Hepatocyte (in vitro differentiated cells): ENCODE measurements at regions not wholly inside any gene's neighbourhood (a gene's known extent, or its start where the extent isn't known, plus 50 kb on each side); places are given as distances from the start of the nearest gene placed in this dataset.
"Not testable (repeated sequence)": the region's sequence is repeated elsewhere in the genome, so short reads cannot be mapped to it uniquely, and the experiment has no call there.

Source experiments
- DNase-seq: peaks from one replicate; pipeline ENCODE4 v3.0.0-alpha.2; 2016; ENCODE audit warnings: low spot score
- H2AFZ ChIP-seq: fragments of 200-600 bp; sonication (generic); 2 replicates; pipeline ENCODE4 v1.6.0; 2016; ENCODE audit warnings: antibody characterized with exemption, mild to moderate bottlenecking
- H3K27ac ChIP-seq: fragments of 200-600 bp; sonication (generic); 2 replicates; pipeline ENCODE4 v1.5.1; 2016; ENCODE audit warnings: mild to moderate bottlenecking
- H3K27me3 ChIP-seq: fragments of 200-600 bp; sonication (generic); 2 replicates; pipeline ENCODE4 v1.6.1; 2016
- H3K36me3 ChIP-seq: fragments of 200-600 bp; sonication (generic); replicated peaks from 2 replicates; pipeline ENCODE4 v1.5.1; 2016; ENCODE audit warnings: low read depth; ENCODE audit not compliant: insufficient read depth
- H3K4me1 ChIP-seq: fragments of 200-600 bp; sonication (generic); 2 replicates; pipeline ENCODE4 v1.5.1; 2016; ENCODE audit warnings: mild to moderate bottlenecking, moderate library complexity; ENCODE audit not compliant: insufficient read depth
- H3K4me2 ChIP-seq: fragments of 200-600 bp; sonication (generic); 2 replicates; pipeline ENCODE4 v1.6.0; 2016
- H3K4me3 ChIP-seq: fragments of 200-600 bp; sonication (generic); 2 replicates; pipeline ENCODE4 v1.5.1; 2016; ENCODE audit warnings: mild to moderate bottlenecking
- H3K79me2 ChIP-seq: fragments of 200-600 bp; sonication (generic); 2 replicates; pipeline ENCODE4 v1.6.0; 2017; ENCODE audit warnings: mild to moderate bottlenecking
- H3K9me2 ChIP-seq: fragments of 200-600 bp; sonication (generic); replicated peaks from 2 replicates; pipeline ENCODE4 v1.6.0; 2017; ENCODE audit warnings: mild to moderate bottlenecking; ENCODE audit not compliant: insufficient read depth
- H3K9me3 ChIP-seq: fragments of 200-600 bp; sonication (generic); 2 replicates; pipeline ENCODE4 v1.5.1; 2016; ENCODE audit warnings: low read depth, mild to moderate bottlenecking
- H4K20me1 ChIP-seq: fragments of 200-600 bp; sonication (generic); 2 replicates; pipeline ENCODE4 v1.6.0; 2016; ENCODE audit warnings: mild to moderate bottlenecking; ENCODE audit not compliant: insufficient read depth, poor library complexity, severe bottlenecking
- EZH2 ChIP-seq: fragments of 200-600 bp; sonication (generic); IDR thresholded peaks from 2 replicates; pipeline ENCODE4 v1.6.1; 2016; ENCODE audit warnings: antibody characterized with exemption, mild to moderate bottlenecking, borderline replicate concordance
- EZH2phosphoT487 ChIP-seq: fragments of 200-600 bp; sonication (generic); IDR thresholded peaks from one replicate; pipeline ENCODE4 v1.6.1; 2018; ENCODE audit warnings: antibody characterized with exemption, mild to moderate bottlenecking, low read depth, moderate library complexity; ENCODE audit not compliant: unreplicated experiment, severe bottlenecking
- WGBS: methylation state at CpG from one replicate; pipeline ENCODE4 v1.1.6; 2016; ENCODE audit warnings: low lambda C conversion rate; ENCODE audit errors: missing lambda C conversion rate; 5-methylcytosine and 5-hydroxymethylcytosine counted together
- TF ChIP-seq, protein P1 (sequence below): fragments of 200-600 bp; sonication (generic); IDR thresholded peaks from 2 replicates; pipeline ENCODE4 v1.5.1; 2016; ENCODE audit warnings: antibody characterized with exemption, mild to moderate bottlenecking; ENCODE audit not compliant: poor library complexity

DNA sequence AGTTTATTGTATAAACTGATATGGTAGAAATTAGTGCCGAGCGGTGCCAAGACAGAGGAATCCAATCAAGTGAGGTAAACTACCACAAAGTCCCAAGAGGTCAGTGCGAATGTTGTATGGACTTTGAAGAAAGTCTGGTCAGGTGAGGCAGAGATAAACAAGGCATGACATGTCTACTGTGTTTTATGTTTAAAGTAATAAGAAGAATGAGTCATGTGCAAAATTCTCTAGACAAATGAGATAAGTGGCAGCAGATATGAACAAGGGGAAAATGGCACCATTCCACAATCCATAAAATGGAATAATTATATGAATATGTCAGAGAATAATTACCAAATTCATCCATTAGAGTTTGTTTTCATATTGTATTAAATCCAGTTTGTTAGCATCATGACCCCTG, 364.1 kb upstream of the CCNH start:
- H3K27me3 ChIP-seq: peaks cover 8% of the 10 kb centered on the region
- 96% methylated on average over 3 of the region's 3 CpGs for WGBS
- no peak overlapping the region for H3K4me2 ChIP-seq
- no peak overlapping the region for H3K27ac ChIP-seq
- DNase-seq: no peak
- no peaks in the 10 kb centered on the region for H3K36me3 ChIP-seq
- no peaks in the 10 kb centered on the region for H3K9me3 ChIP-seq
- no peaks in the 10 kb centered on the region for H3K4me1 ChIP-seq
- H2AFZ ChIP-seq: no peak overlapping the region
- H3K79me2 ChIP-seq: no peaks in the 10 kb centered on the region
- TF ChIP-seq, protein P1, sequence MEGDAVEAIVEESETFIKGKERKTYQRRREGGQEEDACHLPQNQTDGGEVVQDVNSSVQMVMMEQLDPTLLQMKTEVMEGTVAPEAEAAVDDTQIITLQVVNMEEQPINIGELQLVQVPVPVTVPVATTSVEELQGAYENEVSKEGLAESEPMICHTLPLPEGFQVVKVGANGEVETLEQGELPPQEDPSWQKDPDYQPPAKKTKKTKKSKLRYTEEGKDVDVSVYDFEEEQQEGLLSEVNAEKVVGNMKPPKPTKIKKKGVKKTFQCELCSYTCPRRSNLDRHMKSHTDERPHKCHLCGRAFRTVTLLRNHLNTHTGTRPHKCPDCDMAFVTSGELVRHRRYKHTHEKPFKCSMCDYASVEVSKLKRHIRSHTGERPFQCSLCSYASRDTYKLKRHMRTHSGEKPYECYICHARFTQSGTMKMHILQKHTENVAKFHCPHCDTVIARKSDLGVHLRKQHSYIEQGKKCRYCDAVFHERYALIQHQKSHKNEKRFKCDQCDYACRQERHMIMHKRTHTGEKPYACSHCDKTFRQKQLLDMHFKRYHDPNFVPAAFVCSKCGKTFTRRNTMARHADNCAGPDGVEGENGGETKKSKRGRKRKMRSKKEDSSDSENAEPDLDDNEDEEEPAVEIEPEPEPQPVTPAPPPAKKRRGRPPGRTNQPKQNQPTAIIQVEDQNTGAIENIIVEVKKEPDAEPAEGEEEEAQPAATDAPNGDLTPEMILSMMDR: no peak
- TF ChIP-seq EZH2 (no peak), EZH2phosphoT487 (no peak)
- no peaks in the 10 kb centered on the region for H4K20me1 ChIP-seq
- no peaks in the 10 kb centered on the region for H3K9me2 ChIP-seq
- no peak overlapping the region for H3K4me3 ChIP-seq

DNA sequence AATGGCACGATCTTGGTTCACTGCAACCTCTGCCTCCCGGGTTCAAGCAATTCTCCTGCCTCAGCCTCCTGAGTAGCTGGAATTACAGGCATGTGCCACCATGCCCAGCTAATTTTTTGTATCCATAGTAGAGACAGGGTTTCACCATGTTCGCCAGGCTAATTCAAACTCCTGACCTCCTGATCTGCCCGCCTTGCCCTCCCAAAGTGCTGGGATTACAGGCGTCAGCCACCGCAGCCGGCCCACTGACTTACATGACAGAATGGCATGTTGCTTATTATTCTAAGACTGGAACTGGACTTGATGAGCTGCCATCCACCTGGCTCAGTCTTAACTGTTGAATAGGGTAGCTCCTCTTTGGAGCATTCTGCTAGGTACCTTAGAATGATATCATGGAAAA, 363.6 kb upstream of the CCNH start:
- not testable (repeated sequence) for H3K36me3 ChIP-seq, DNase-seq, H3K9me2 ChIP-seq, H3K4me1 ChIP-seq, H3K9me3 ChIP-seq, H3K4me3 ChIP-seq, H3K79me2 ChIP-seq, H3K27me3 ChIP-seq, H2AFZ ChIP-seq, H4K20me1 ChIP-seq, H3K4me2 ChIP-seq, H3K27ac ChIP-seq
- 95% methylated on average over 7 of the region's 7 CpGs for WGBS

DNA sequence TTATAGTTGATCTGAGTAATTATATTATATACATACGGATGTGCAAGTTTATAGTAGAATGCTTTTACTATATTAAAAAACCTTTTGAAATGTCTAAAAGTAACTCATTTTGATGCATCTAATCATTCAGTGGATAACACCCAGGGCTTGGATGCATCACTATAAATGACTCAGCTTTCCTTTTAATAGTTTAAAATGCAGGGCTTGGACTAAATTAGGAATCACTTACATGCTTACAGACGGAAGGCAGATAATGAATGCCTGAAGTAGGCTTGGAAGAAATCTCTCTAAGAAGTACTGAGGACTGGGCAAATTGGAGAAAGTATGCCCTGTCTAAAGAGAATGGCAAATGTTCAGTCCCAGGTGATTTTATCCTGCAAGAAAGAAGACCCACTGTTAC, 362.5 kb upstream of the CCNH start:
- Histone ChIP-seq H3K27me3 (peaks cover 14% of the 10 kb centered on the region), H3K9me2 (no peaks in the 10 kb centered on the region), H3K27ac (no peak overlapping the region), H3K4me3 (no peak overlapping the region), H3K79me2 (no peaks in the 10 kb centered on the region), H4K20me1 (no peaks in the 10 kb centered on the region), H3K9me3 (no peaks in the 10 kb centered on the region), H2AFZ (no peak overlapping the region), H3K36me3 (no peaks in the 10 kb centered on the region), H3K4me1 (no peaks in the 10 kb centered on the region), H3K4me2 (no peak overlapping the region)
- DNase-seq: no peak
- no peak for TF ChIP-seq EZH2
- TF ChIP-seq EZH2phosphoT487: no peak
- TF ChIP-seq, protein P1: no peak
- WGBS: 76% methylated on average over 2 of the region's 2 CpGs

DNA sequence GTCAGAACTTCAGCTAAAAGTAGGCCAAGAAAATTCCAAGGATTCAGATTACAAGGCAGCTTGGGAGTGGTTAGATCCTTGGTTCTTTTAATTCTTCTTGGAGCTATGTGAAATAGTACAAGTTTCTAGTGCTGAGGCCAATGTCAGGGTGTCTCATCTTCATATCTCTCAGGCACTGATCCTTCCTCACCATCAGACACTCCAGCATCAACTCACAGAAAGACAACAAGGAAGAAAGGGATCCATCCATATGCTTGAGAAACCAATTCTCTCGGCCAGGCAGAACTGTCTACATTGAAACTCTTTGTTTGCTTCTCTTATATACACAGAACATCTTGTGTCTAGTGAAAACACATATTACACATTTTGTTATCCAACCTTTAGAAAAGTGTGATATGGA, 362.1 kb upstream of the CCNH start:
- Histone ChIP-seq H3K4me1 (no peaks in the 10 kb centered on the region), H3K9me3 (no peaks in the 10 kb centered on the region), H2AFZ (no peak overlapping the region), H3K79me2 (no peaks in the 10 kb centered on the region), H3K9me2 (no peaks in the 10 kb centered on the region), H3K27me3 (peaks cover 14% of the 10 kb centered on the region), H3K27ac (no peak overlapping the region), H3K4me3 (no peak overlapping the region), H3K36me3 (no peaks in the 10 kb centered on the region), H3K4me2 (no peak overlapping the region), H4K20me1 (no peaks in the 10 kb centered on the region)
- TF ChIP-seq EZH2 (no peak), EZH2phosphoT487 (no peak)
- TF ChIP-seq, protein P1: no peak
- DNase-seq: no peak
- WGBS: 84% methylated on average over 1 of the region's 1 CpG
